ENCODE measurements at regions not wholly inside any gene's neighbourhood (a gene's known extent, or its start where the extent isn't known, plus 50 kb on each side); places are given as distances from the start of the nearest gene placed in this dataset.
"Not testable (repeated sequence)": the region's sequence is repeated elsewhere in the genome, so short reads cannot be mapped to it uniquely, and the experiment has no call there.

DNA sequence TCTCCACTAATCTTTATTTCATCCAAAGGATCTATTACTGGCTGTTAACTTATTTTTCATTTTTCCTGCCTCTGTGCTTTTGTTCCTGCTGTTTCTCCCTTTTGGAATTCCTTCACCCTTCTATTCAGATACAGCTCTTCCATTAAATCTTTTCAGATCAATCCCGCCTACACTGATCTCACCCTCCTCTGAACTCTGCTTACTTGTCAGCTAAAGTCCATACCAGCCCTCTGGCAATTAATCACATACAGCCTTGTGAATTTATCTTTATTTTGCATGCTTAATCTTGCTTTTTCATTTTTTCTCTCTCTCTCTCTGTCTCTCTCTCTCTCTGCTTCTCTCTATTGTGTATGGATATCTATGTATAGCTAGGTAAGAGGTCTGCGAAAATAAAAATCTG, 100.8 kb upstream of the UMPS start:
- no peak for DNase-seq

DNA sequence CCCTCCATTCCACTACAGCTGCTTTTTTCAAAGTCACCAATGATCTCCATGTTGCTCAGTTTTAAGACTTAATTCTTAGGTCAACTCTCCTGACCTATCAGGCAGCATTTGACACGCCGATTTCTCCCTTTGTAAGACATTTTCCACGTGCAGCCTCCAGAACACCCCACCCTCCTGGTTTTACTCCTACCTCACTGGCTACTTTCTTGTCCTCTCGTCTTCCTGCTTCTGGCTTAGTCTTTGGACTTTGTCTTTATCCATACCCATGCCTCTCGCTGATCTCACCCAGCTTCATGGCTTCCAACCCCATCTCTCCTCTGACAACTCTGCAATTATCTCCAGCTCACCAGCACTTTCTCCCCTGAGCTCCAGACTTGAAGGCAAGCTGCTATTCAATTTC, 99.3 kb upstream of the UMPS start:
- no peak for DNase-seq

DNA sequence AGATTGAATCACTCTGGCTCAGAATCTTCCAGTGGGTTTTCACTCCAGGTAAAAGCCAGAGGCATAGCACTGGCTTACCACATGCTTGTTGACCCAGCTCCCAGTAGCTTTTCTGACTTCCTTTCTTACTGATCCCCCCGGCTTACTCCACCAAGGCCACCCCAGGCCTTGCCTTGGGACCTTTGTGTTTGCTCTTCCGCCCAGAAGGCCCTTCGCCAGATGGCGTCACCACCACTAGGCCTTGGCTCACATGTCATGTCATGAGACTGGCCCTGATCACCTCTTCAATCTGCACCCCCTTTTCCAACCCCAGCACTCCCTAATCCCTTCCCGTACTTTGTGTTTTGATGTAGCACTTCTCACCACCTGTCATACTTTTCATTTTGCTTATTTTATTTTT, 98.5 kb upstream of the UMPS start:
- DNase-seq = no peak

DNA sequence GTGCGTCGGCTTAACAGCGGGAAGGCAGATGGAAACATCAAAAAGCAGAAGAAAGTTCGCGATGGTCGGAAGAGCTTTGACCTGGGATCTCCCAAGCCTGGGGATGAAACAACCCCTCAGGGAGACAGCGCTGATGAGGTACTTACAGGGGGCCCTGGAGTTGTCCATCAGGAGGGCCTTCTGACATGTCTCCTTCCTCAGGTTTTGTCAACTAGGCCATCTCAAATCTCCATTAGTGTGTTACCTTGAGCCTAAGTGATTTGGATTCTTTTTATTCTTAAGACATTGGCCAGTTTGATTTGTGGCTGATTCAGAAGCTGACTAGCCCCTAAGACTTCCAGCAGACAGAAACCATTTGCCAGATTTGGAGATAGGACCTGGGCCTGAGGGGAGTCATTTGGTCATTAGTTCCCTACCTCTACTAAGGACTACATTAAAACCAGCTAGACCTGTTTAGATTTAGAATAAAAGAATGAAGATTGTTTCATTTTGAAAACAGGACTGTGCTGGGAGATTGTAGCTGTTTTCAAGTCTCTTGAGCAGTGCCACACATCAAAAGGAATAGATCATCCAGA, 97.6 kb upstream of the UMPS start:
- DNase-seq = no peak

DNA sequence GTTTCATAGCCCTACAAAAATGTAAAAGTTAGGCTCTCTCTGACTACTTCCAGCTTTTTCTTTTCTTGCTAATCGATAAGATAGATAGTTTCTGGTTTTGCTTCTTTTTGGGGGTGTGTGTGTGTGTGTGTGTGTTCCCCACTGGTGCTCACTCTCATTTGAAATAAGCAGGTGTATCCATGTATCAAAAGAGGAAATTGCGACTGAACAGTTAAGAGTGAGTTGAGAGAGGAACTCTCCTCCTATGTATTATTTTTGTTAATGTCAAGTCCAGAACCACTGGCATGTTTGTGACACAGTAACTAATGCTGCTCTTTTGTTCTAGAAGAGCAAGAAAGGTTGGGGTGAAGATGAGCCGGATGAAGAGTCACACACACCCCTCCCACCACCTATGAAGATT, 96.7 kb upstream of the UMPS start:
- DNase-seq = no peak

DNA sequence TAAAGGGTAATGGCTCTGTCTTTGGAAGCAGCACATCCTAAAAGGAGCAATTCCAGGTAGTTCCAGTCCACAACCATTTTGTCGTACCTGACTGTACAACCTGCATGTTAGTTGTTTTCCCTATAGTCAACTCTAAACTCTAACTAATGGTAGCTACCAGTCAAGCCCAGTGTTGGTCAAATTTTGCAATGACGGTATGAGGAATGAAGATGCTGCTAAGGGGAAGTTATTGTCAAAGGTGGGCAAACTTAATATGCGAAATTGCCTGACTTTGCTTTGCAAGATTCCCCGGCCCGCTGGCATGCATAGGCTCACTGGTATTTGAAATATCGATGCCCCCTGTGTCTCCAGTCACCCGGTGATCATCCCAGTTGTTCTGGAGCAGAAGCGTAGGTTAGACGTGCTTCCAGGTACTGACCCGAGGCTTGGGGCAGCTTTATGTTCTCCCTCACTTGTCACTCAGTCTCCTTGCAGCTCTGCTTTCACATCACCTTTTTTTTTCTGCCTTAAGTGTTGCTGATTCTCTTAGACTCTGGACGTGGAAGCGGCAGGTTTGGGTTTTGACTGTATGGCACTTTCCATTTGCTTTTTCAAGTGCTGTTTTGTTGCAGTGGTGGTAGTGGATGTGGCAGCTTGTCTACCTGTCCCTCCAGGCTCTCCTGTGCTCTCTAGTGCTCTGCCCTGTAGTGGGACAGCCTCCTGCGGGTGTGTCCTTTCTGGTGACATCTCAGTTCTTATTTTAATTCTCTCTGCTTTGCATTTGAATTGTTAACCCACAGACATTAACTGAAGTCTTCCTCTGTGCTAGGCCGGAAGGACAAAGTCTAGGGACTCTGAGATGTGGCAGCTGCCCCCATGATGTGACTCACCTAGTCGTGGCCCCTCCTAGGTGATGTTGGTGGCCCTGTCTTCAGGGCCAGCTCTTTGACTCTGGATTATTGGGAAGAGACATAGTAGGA, 95.8 kb upstream of the UMPS start:
- DNase-seq = no peak

DNA sequence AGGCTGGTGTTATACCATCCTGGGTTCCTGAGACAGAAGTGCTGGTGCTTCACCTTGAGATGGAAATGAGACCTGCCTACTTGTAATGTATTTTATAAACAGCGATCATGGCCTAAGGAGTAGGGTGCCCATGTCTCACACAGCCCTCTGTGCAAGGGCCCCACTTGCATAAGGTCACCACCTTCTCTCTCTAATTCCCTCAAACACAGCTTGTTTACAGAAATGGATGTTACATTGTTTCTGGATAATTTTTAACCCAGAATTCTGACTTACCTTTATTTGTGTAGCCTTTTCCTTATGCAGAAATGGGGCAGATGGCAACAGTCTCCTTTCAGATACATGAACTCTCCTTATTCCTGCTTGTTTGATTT, 95.1 kb upstream of the UMPS start:
- DNase-seq = no peak

DNA sequence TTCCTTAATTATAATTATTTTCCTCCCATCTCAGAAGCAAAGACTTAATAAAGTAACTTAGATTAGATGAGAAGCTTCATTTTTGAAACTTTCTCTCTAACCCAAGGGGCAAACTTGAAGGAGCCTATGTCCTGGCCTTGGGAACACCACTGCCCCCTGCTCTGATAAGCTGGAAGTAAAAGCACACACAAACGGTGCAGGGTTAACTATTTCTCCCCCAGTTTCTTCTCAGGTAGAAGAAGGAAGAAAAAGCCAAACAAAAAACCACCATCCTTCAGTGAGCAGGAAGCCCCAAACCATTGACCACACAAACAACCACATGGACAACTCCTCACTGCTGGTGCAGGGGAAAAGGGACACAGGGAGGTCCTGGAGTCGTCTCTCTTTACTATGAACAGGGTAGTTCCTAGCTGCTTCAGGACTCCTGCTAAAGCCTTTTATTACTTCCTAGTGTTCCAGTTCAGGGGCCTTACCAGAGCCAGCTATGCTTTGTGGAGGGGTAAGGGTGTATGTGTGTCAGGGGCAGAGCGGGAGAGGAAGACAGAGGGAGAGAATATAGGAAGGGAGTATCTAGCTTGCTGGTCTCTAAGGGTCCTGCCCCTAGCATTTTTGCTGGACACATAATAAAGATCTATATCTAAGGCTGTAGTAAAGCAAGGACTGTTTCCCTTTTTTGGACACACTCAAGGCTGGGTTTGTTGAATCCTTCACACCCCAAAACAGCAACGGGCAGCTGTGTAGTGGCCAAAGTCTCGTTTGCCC, 94.0 kb upstream of the UMPS start:
- no peak for DNase-seq

DNA sequence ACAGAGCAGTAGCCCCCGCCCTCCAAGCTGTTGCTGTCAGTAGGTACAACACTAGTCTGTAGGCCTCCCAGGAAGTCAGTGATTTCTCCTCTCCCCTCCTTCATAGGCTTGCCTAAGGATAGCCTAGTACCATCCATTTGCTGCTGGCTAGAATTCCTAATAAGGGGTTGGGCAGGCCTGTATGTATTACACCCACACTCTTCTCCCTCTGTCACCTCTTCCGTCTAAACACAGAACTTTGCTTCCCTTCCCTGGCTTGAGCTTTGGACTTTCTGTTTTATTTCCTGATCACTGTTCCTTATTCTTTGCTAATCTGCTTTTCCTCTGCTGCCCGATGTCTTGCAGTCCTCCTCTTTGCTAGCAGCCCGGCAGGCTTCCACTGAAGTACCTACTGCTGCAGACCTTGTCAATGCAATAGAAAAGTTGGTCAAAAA, 93.4 kb upstream of the UMPS start:
- DNase-seq = no peak

DNA sequence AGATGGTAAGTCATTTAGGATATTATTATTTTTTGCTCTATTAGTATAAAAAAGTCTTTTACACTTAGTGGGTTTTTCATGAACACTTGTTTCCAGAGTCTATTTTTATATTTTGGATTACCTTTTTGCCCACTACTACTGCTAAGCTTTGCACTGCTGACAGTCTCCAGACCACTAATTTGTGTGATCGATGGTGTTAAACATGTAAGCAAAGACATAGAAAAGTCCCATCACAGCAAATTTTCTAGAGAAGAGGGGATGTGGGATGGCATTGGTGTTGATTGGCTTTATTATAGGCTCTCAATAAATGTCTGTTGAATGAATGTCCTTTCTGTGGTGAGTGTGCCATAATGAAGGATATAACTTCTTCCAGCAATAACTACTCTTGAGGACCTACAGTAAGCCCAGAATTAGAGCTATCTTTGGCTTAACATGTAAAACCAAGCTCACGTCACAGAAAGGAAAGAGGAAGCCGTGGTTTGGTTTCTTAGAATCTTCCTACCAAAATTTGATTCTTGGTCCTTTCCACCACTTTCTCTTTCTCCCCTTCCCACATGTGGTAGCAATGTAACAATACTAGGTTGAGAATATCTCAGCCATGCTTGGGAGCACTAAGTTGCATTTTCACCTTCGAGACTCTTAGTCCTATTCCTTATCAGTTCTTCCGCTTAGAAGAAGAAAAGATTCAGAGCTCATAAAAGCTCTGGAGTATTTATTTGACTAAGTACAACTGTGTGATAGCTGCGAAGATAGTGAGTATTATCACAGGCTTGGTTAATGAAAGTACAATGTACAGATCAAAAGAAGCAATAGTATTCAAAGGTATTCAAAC, 90.6 kb upstream of the UMPS start:
- DNase-seq = no peak

DNA sequence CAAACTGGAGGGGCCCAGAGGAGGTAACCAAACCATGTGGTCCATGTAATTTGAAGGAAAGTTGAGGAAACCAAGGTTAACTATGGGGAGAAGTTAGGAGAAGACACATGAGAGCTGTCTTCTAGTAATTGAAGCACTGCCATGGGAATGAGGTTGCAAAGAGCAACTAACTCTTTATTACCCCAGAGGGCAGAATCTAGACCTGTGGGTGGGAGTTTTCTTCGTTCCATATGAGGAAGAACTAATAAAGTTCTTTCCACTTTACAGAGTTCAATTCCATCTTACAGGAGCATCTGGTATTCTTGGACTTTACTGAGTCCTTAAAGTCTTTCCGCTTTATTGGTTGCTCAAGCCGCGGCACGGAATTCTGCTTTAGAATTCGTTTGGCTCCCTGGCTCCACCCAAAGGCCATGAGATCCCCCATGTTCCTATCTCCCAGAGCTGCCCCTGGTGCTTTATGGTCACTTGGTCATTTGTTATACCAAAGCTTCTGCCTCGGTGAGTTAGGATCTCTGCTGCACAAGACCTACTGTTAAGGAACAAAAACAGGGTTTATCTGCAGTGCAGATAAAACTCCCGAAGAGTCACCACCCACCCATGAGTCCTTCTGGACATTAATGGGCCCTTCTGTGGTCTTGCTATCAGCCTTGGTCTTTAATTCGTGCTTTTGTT, 89.5 kb upstream of the UMPS start:
- no peak for DNase-seq

DNA sequence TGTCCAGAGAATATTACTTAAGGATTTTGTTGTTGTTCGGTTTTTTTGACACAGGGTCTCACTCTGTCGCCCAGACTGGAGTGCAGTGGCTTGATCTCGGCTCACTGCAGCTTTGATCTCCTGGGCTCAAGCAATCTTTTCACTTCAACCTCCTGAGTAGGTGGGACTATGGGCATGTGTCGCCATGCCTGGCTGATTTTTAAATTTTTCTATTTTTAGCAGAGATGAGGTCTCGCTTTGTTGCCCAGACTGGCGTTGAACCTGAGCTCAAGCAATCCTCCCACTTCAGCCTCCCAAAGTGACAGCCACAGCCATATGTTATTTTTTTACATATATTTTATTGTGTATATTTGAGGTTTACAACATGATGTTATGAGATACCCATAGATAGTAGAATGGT, 86.8 kb upstream of the UMPS start:
- no peak for DNase-seq

DNA sequence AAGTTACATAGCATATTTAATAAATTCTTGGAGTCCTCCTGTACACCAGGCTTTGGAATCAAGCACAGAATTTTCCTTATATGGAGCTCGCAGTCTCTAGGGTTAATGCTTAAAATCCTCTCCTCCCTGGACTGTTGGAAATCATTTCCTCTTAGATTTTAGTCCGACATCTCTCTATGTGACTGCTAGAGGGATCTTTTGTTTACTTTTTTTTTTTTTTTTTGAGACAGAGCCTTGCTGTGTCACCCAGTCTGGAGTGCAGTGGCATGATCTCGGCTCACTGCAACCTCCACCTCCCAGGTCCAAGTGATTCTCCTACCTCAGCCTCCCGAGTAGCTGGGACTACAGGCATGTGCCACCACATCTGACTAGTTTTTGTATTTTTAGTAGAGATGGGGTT, 84.1 kb upstream of the UMPS start:
- not testable (repeated sequence) for DNase-seq

DNA sequence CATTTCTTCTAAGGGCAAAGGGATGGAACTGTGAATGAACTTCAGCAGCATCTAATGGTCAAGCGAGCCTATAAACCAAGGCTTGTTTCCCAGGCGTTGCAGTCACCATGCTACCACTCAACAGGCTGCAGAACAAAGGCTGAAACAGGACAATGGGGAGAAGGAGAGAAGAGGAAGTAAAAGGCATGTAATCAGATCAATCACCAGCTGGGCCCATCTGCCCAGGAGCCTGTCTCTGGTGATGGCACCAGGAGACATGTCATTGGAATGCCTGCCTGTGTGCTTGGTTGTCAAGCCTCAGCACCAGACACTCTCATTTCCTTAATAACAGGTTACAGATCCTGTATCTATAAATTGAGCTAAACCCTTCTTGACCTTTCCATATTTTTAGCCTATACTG, 81.7 kb upstream of the UMPS start:
- no peak for DNase-seq

DNA sequence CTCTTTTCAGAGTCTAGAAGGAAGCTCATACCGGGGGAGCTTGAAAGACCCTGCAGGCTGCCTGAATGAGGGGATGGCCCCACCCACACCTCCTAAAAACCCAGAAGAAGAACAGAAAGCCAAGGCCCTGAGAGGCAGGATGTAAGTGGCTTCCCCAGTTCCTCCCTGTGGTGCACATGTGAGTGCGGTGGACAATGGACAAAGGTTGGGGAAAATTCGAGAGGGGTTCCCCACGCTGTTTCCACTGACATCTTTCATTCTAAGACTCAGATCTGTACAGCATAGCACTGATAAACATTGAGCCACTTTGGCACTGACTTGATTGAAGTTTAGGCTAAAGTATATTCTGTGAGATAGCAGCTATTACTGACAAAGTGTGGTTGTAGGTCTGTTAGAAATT, 79.5 kb upstream of the UMPS start:
- no peak for DNase-seq

DNA sequence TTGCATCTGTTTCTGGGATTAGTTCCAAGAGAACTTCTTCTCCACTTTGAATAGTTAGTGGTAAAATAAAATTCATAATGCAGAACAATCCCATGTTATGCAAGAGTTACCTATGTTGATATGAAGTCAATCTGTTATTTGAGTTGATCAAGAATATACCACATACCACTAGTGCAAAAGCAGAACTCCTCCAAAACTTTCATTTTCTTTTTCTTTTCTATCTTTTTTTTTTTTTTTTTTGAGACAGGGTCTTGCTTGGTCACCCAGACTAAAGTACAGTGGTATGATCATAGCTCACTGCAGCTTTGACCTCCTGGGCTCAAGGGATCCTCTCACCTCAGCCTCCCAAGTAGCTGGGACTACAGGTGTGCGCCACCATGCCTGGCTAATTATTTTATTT, 78.8 kb upstream of the UMPS start:
- not testable (repeated sequence) for DNase-seq

DNA sequence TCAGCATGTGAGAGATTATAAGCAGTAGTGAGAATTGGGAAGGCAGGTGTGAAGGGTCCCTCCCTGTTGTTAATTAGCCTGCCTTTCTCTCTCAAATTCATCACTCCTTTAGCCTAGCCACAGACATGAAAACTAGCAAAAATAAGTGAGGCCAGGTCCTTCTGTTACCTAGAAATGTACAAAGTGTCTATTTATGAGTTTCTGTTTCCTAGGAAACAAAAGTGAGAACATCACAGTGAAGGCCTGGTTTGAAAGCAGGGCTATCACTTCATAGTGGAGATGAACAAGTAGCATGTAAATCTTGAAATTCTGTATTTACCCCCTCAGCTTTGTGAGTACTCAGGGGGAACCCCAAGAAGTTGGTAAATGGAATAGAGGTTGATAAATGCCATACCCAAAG, 78.2 kb upstream of the UMPS start:
- DNase-seq = no peak

DNA sequence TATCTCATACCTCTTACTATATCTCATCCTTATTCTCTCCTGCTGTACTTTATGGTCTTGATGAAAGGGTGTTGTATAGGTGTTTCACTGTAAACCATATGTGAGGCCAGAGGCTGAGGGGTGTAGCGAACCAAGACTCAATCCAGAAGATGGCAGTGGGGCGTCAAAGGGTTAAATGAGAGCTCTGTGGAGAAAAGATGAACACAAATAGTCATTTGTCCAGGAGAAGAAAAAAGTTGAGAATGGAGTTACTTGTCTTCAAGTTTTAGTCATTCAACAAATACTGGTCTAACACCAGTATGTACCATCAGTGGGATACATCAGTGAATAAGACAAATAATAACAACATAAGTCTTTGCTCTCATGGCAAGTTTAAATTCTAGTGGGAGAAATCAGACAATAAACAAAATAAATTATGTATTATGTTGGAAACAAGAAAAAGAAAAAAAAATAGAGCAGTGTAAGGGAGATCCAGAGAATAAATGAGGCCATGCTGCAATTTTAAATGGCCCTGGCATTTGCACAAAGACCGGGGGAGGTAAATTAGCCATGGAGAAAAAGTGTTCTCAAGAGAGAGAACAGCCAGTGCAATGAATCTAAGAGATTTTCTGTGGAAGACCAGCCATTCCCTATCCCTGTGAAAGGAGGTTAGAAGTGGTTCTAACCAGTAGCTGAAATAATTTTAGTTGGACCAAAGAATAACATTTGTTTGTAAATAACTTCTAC, 77.0 kb upstream of the UMPS start:
- peak in 3 of 56 donors; percentile 13 to 38 (median 29) for DNase-seq

DNA sequence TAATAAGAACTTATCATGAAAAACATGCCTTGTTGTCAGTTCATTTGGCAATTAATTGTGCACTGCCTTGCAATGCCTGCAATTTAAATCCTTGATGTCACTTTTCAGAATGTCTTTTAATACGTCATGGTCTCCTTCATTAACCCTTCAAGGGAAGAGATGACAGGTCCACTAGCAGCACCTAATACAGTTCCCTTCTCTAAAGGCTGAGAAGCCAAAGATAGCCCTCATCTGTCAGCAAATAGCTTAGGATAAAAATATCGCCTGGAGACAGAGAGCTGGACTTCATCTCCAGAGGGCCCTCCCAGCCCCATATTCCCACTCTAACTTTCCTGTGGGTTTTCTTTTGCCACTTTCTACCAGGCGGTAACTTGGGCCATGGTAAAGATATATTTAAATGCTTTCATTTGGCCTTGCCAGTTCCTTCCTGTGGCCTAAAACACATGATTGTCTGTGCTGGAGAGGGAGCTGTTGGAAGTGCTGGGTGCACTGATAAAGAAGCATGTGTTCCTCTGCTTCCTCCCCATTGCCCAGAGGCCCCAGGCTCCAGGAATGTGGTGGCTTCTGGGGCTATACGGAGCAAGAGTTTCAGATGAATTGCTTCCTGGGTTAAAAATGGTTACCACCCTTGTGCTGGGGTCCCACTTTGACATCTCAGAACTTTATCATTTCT, 76.3 kb upstream of the UMPS start:
- no peak for DNase-seq

DNA sequence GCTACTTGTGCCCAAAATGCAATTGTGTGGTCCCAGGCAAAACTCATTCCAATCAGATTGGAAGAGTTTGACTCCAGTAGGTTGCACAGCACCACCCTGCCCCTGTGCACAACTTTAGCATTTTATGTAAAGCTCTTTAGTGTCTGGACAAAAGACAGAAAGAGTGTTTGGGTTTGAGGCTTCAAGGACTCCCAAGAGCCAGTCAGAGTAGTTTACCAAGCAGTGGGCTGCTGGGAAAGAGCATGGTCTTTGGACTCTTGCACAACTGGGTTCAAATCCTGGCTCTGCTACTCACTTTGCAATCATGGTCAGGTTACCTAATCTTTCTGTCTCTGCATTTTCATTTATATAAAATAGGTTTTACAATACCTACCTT, 75.8 kb upstream of the UMPS start:
- DNase-seq = no peak

All from amygdala (tissue), 56 donors.